ENCODE measurements at regions not wholly inside any gene's neighbourhood (a gene's known extent, or its start where the extent isn't known, plus 50 kb on each side); places are given as distances from the start of the nearest gene placed in this dataset.
A peak's percentile ranks its signal among the peaks of the same experiment; 100 is the strongest.
"Not testable (repeated sequence)": the region's sequence is repeated elsewhere in the genome, so short reads cannot be mapped to it uniquely, and the experiment has no call there.

DNA sequence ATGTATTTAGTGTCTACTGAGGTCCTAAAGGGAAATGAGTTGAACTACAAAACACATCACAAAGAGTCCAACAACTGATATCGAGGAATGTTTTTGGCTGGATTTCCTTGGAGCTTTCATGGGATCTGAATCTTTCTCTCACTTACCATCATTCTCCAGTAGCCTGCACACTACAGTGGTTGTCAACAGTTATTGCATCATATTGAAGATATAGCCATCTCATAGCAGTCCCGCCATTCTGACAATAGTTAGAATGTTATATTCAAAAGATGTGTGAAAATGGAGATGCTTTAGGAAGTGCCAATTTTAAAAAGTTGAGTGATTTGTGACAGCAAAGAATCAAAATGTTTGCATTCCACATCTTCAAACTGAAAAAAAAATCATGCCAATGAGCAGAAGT lies 186.8 kb downstream of the DSC3 start:
- no peaks in the 10 kb centered on the region for H3K9me3 ChIP-seq (ENCODE audit: control insufficient read depth in 4 of 4, insufficient read depth in 3 of 4, low read length in 3 of 4)
- DNase-seq = peak in 2 of 3 donors; percentile 5 to 29
- H3K4me3 ChIP-seq = no peak overlapping the region
- no peaks in the 10 kb centered on the region for H3K36me3 ChIP-seq (ENCODE audit: control insufficient read depth in 4 of 4, insufficient read depth in 4 of 4, low read length in 4 of 4)
- WGBS, 2 donors = 74 to 79% methylated on average over 2 of the region's 2 CpGs
- TF ChIP-seq, protein P1, sequence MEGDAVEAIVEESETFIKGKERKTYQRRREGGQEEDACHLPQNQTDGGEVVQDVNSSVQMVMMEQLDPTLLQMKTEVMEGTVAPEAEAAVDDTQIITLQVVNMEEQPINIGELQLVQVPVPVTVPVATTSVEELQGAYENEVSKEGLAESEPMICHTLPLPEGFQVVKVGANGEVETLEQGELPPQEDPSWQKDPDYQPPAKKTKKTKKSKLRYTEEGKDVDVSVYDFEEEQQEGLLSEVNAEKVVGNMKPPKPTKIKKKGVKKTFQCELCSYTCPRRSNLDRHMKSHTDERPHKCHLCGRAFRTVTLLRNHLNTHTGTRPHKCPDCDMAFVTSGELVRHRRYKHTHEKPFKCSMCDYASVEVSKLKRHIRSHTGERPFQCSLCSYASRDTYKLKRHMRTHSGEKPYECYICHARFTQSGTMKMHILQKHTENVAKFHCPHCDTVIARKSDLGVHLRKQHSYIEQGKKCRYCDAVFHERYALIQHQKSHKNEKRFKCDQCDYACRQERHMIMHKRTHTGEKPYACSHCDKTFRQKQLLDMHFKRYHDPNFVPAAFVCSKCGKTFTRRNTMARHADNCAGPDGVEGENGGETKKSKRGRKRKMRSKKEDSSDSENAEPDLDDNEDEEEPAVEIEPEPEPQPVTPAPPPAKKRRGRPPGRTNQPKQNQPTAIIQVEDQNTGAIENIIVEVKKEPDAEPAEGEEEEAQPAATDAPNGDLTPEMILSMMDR (IDR thresholded peaks at IDR 0.05; ENCODE audit: control extremely low read depth, extremely low read depth) = no peak
- no peak overlapping the region for H3K9ac ChIP-seq (ENCODE audit: insufficient read depth in 1 of 2, low read length in 2 of 2)
- ATAC-seq (ENCODE audit: insufficient read depth, low FRiP score) = no peak
- no peak overlapping the region for H3K27ac ChIP-seq (ENCODE audit: low read depth in 1 of 2, low read length in 1 of 2)
- no peaks in the 10 kb centered on the region for H3K27me3 ChIP-seq (ENCODE audit: control insufficient read depth in 3 of 3, insufficient read depth in 3 of 3, low read length in 2 of 3)
- no peaks in the 10 kb centered on the region for H3K4me1 ChIP-seq (ENCODE audit: control insufficient read depth in 5 of 5, insufficient read depth in 5 of 5, low read length in 5 of 5)

DNA sequence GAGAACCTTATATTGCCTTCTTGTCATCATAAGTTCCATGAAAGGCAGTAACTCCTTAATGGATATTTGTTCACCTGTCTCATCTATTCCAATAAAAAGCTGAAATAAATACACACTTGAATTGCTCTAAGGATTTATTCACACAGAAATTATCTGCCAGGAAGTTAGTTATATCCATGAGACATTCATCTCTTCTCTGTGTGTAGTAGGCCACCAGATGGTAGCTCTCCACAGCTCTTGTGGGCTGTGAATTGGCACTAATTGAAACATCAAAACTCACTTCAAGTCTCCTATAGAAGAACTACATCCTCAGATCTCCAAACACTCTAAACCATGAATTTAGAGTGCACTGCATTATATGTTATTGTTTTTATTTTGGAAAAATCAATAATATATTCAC lies 189.6 kb downstream of the DSC3 start:
- H3K27ac ChIP-seq (ENCODE audit: low read depth in 1 of 2, low read length in 1 of 2) = no peak overlapping the region
- TF ChIP-seq, protein P1 (IDR thresholded peaks at IDR 0.05; ENCODE audit: control extremely low read depth, extremely low read depth) = no peak

DNA sequence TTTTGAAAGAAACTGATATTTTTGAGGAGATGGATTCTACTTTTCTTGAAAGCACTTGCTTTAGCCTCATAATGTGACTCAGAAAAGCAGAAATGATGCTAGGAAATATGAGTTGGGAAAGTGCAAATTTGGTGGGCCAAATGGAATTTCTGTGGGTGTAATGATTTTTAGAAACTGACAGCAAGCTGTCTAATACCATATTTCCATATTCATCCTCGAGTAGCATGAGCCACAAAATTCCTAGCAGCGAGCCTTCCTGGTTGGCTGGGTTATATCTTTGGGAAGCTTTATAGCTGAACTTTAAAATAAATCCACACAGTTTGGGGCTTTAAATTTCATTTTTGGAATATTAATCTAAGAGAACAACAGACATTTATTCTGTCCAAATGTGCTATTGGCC lies 190.0 kb downstream of the DSC3 start:
- Histone ChIP-seq H3K9me3 (ENCODE audit: control insufficient read depth in 4 of 4, insufficient read depth in 3 of 4, low read length in 3 of 4) (peaks cover 0 to 5% (median 0%) of the 10 kb centered on the region in 4 donors), H3K4me3 (no peak overlapping the region), H3K9ac (ENCODE audit: insufficient read depth in 1 of 2, low read length in 2 of 2) (no peak overlapping the region), H3K27me3 (ENCODE audit: control insufficient read depth in 3 of 3, insufficient read depth in 3 of 3, low read length in 2 of 3) (no peaks in the 10 kb centered on the region), H3K4me1 (ENCODE audit: control insufficient read depth in 5 of 5, insufficient read depth in 5 of 5, low read length in 5 of 5) (no peaks in the 10 kb centered on the region), H3K27ac (ENCODE audit: low read depth in 1 of 2, low read length in 1 of 2) (no peak overlapping the region), H3K36me3 (ENCODE audit: control insufficient read depth in 4 of 4, insufficient read depth in 4 of 4, low read length in 4 of 4) (no peaks in the 10 kb centered on the region)
- TF ChIP-seq, protein P1 (IDR thresholded peaks at IDR 0.05; ENCODE audit: control extremely low read depth, extremely low read depth) = no peak
- no peak for DNase-seq
- ATAC-seq (ENCODE audit: insufficient read depth, low FRiP score) = no peak
- WGBS, 2 donors = 74 to 79% methylated on average over 2 of the region's 2 CpGs

More for the DNA sequence above, 189.6 kb downstream of the DSC3 start:
- Histone ChIP-seq H3K27me3 (ENCODE audit: control insufficient read depth in 3 of 3, insufficient read depth in 3 of 3, low read length in 2 of 3) (no peaks in the 10 kb centered on the region), H3K36me3 (ENCODE audit: control insufficient read depth in 4 of 4, insufficient read depth in 4 of 4, low read length in 4 of 4) (no peaks in the 10 kb centered on the region), H3K4me1 (ENCODE audit: control insufficient read depth in 5 of 5, insufficient read depth in 5 of 5, low read length in 5 of 5) (no peaks in the 10 kb centered on the region), H3K9ac (ENCODE audit: insufficient read depth in 1 of 2, low read length in 2 of 2) (no peak overlapping the region), H3K9me3 (ENCODE audit: control insufficient read depth in 4 of 4, insufficient read depth in 3 of 4, low read length in 3 of 4) (peaks cover 0 to 5% (median 0%) of the 10 kb centered on the region in 4 donors), H3K4me3 (no peak overlapping the region)
- DNase-seq (no peak), ATAC-seq (ENCODE audit: insufficient read depth, low FRiP score) (no peak)

DNA sequence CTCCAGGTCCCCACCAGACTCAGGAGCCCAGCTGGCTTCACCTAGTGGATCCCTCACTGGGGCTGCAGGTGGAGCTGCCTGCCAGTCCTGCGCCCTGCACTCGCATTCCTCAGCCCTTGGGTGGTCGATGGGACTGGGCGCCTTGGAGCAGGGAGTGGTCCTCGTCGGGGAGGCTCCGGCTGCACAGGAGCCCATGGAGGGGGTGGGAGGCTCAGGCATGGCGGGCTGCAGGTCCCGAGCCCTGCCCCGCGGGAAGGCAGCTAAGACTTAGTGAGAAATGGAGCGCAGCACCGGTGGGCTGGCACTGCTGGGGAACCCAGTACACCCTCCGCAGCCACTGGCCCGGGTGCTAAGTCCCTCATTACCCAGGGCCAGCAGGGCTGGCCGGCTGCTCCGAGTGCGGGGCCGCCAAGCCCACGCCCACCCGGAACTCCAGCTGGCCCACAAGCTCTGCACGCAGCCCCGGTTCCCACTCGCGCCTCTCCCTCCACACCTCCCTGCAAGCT lies 203.4 kb downstream of the DSC3 start:
- WGBS, 2 donors = 94 to 97% methylated on average over 19 to 25 of the region's 25 CpGs
- ATAC-seq (ENCODE audit: insufficient read depth, low FRiP score); H3K9ac ChIP-seq (ENCODE audit: insufficient read depth in 1 of 2, low read length in 2 of 2); DNase-seq; H3K9me3 ChIP-seq (ENCODE audit: control insufficient read depth in 4 of 4, insufficient read depth in 3 of 4, low read length in 3 of 4); H3K4me3 ChIP-seq; H3K4me1 ChIP-seq (ENCODE audit: control insufficient read depth in 5 of 5, insufficient read depth in 5 of 5, low read length in 5 of 5); H3K27ac ChIP-seq (ENCODE audit: low read depth in 1 of 2, low read length in 1 of 2); H3K27me3 ChIP-seq (ENCODE audit: control insufficient read depth in 3 of 3, insufficient read depth in 3 of 3, low read length in 2 of 3); H3K36me3 ChIP-seq (ENCODE audit: control insufficient read depth in 4 of 4, insufficient read depth in 4 of 4, low read length in 4 of 4): not testable (repeated sequence)

All from lung (tissue), 11 donors.